ENCODE measurements at regions not wholly inside any gene's neighbourhood (a gene's known extent, or its start where the extent isn't known, plus 50 kb on each side); places are given as distances from the start of the nearest gene placed in this dataset.

GRCh38 chr6:6823568-6824224 lies 235.2 kb downstream of the LY86 start:
- no peak for DNase-seq
- CTCF ChIA-PET = no interaction called here
- no peak overlapping the region for H3K4me3 Mint-ChIP-seq (ENCODE audit: low read depth, unreplicated experiment)
- H3K27me3 Mint-ChIP-seq (ENCODE audit: unreplicated experiment) = no peaks in the 10 kb centered on the region
- intact Hi-C loops (cut with micrococcal nuclease; ENCODE audit: unreplicated experiment) = loop anchor here (5.0 to 10.0 kb wide), 3 partner anchors 54 to 231 kb away; no protein-coding TSS in a partner anchor
- TF ChIP-seq CTCF (IDR thresholded peaks at IDR 0.05; ENCODE audit: unreplicated experiment) = no peak
- no peaks in the 10 kb centered on the region for H3K9me3 Mint-ChIP-seq (ENCODE audit: low read depth, unreplicated experiment)
- no peak overlapping the region for H3K27ac Mint-ChIP-seq (ENCODE audit: unreplicated experiment)
- H3K4me1 Mint-ChIP-seq (ENCODE audit: low read depth, unreplicated experiment) = no peaks in the 10 kb centered on the region
- peaks cover 28% of the 10 kb centered on the region for H3K36me3 Mint-ChIP-seq (ENCODE audit: insufficient read depth, unreplicated experiment)
- BruUV-seq (replicated peaks) = no TSS peak

- DNase-seq = no peak
- H3K4me1 Mint-ChIP-seq (ENCODE audit: low read depth, unreplicated experiment) = no peaks in the 10 kb centered on the region
- CTCF ChIA-PET = interaction anchor here (0.8 to 1.1 kb wide), 2 partner anchors 13 to 17 kb away, joined by 3 to 6 read pairs; no protein-coding TSS in a partner anchor
- H3K9me3 Mint-ChIP-seq (ENCODE audit: low read depth, unreplicated experiment) = no peaks in the 10 kb centered on the region
- H3K27ac Mint-ChIP-seq (ENCODE audit: unreplicated experiment) = no peak overlapping the region
- intact Hi-C loops (cut with micrococcal nuclease; ENCODE audit: unreplicated experiment) = loop anchor here (5.0 to 10.0 kb wide), 3 partner anchors 53 to 230 kb away; no protein-coding TSS in a partner anchor
- peaks cover 25% of the 10 kb centered on the region for H3K36me3 Mint-ChIP-seq (ENCODE audit: insufficient read depth, unreplicated experiment)
- BruUV-seq (replicated peaks) = no TSS peak
- H3K27me3 Mint-ChIP-seq (ENCODE audit: unreplicated experiment) = no peaks in the 10 kb centered on the region
- no peak overlapping the region for H3K4me3 Mint-ChIP-seq (ENCODE audit: low read depth, unreplicated experiment)
- TF ChIP-seq CTCF (IDR thresholded peaks at IDR 0.05; ENCODE audit: unreplicated experiment) = no peak
Observed at GRCh38 chr6:6824381-6824780, 235.9 kb downstream of the LY86 start.

GRCh38 chr6:6825193-6825784 lies 236.8 kb downstream of the LY86 start:
- peak; percentile 69 for DNase-seq
- peak overlapping the region; percentile 52 for H3K4me3 Mint-ChIP-seq (ENCODE audit: low read depth, unreplicated experiment)
- intact Hi-C loops (cut with micrococcal nuclease; ENCODE audit: unreplicated experiment) = loop anchor here (10.0 kb wide), 2 partner anchors 140 to 230 kb away; no protein-coding TSS in a partner anchor
- no peak for TF ChIP-seq CTCF (IDR thresholded peaks at IDR 0.05; ENCODE audit: unreplicated experiment)
- H3K4me1 Mint-ChIP-seq (ENCODE audit: low read depth, unreplicated experiment) = no peaks in the 10 kb centered on the region
- no peaks in the 10 kb centered on the region for H3K9me3 Mint-ChIP-seq (ENCODE audit: low read depth, unreplicated experiment)
- H3K27ac Mint-ChIP-seq (ENCODE audit: unreplicated experiment) = no peak overlapping the region
- no peaks in the 10 kb centered on the region for H3K27me3 Mint-ChIP-seq (ENCODE audit: unreplicated experiment)
- H3K36me3 Mint-ChIP-seq (ENCODE audit: insufficient read depth, unreplicated experiment) = peaks cover 22% of the 10 kb centered on the region
- CTCF ChIA-PET = interaction anchor here (0.8 to 1.1 kb wide), 2 partner anchors 14 to 16 kb away, joined by 3 to 6 read pairs; no protein-coding TSS in a partner anchor
- TSS peak; percentile 84 for BruUV-seq (replicated peaks)

GRCh38 chr6:6826095-6826901 lies 237.8 kb downstream of the LY86 start:
- peak; percentile 46 for DNase-seq
- Mint-ChIP-seq H3K4me3 (ENCODE audit: low read depth, unreplicated experiment) (no peak overlapping the region), H3K9me3 (ENCODE audit: low read depth, unreplicated experiment) (no peaks in the 10 kb centered on the region), H3K27ac (ENCODE audit: unreplicated experiment) (no peak overlapping the region), H3K4me1 (ENCODE audit: low read depth, unreplicated experiment) (no peaks in the 10 kb centered on the region), H3K27me3 (ENCODE audit: unreplicated experiment) (no peaks in the 10 kb centered on the region), H3K36me3 (ENCODE audit: insufficient read depth, unreplicated experiment) (peaks cover 13% of the 10 kb centered on the region)
- intact Hi-C loops (cut with micrococcal nuclease; ENCODE audit: unreplicated experiment) = loop anchor here (10.0 kb wide), 2 partner anchors 139 to 229 kb away; no protein-coding TSS in a partner anchor
- no peak for TF ChIP-seq CTCF (IDR thresholded peaks at IDR 0.05; ENCODE audit: unreplicated experiment)
- CTCF ChIA-PET = interaction anchor here (0.6 kb wide), 1 partner anchor 608 kb away, joined by 3 read pairs; no protein-coding TSS in a partner anchor
- BruUV-seq (replicated peaks) = no TSS peak

Data from Calu3 (cell line).